ENCODE measurements at regions not wholly inside any gene's neighbourhood (a gene's known extent, or its start where the extent isn't known, plus 50 kb on each side); places are given as distances from the start of the nearest gene placed in this dataset.

GRCh38 chr9:1722404-1722803 lies 292.7 kb upstream of the SMARCA2 start:
- TF ChIP-seq CTCF (IDR thresholded peaks at IDR 0.05) (no peak), POLR2A (IDR thresholded peaks at IDR 0.05) (no peak), EP300 (IDR thresholded peaks at IDR 0.05; ENCODE audit: low read depth) (no peak)

Measured in transverse colon (tissue), 3 donors.